HepG2 (cell line): ENCODE measurements at regions not wholly inside any gene's neighbourhood (a gene's known extent, or its start where the extent isn't known, plus 50 kb on each side); places are given as distances from the start of the nearest gene placed in this dataset.

ENCODE experiments used
- ATAC-seq: fragments of 200-7000 bp; cut with Tn5 transposase; 3 replicates; pipeline ENCODE4 v1.9.1; 2020; ENCODE audit warnings: mild to moderate bottlenecking, moderate library complexity
- BruUV-seq: library from RNA; stranded (reverse); fragments of 400-500 nt; replicated peaks from 2 replicates; lab custom pipeline; 2021; lab: Mats Ljungman, UMichigan
- CTCF ChIA-PET: fragments of 300-600 bp; formaldehyde crosslinking; extraction: SDS; loops from one replicate; lab custom pipeline; 2021; ENCODE audit warnings: low total read pairs, inconsistent platforms, low intra/inter-chr PET ratio; lab: Yijun Ruan, JAX
- POLR2A ChIA-PET: fragments of 350-600 bp; sonication (Branson Sonifier 250); formaldehyde crosslinking; loops from one replicate; lab custom pipeline; 2020; ENCODE audit warnings: antibody characterized with exemption, inconsistent platforms; lab: Yijun Ruan, JAX
- DNase-seq: peaks from one replicate; pipeline ENCODE4 v3.0.0-alpha.2; 2015; ENCODE audit warnings: low spot score
- FAIRE-seq: peaks from 3 replicates; lab custom pipeline; 2011; peaks lifted over from hg19 to GRCh38; lab: Jason Lieb, UNC
- H2AFZ ChIP-seq: one replicate; pipeline ENCODE4 v1.6.1; 2011; ENCODE audit warnings: low read length, inconsistent platforms
- H3K27ac ChIP-seq: fragments of 300-600 bp; 3 replicates; pipeline ENCODE4 v1.8.0; 2011; ENCODE audit warnings: mixed run types, mild to moderate bottlenecking, mixed read lengths, low read length, inconsistent platforms; ENCODE audit not compliant: insufficient read depth; ENCODE audit errors: extremely low read length
- H3K27me3 ChIP-seq, 2 experiments: fragments of 200-600 bp in 1 of 2; 2 replicates in 1 of 2; 3 replicates in 1 of 2; pipeline versions ENCODE4 v1.6.0 to v1.8.0; 2011; ENCODE audit warnings: low read length in 2 of 2, mild to moderate bottlenecking in 2 of 2, moderate library complexity in 2 of 2, inconsistent platforms in 1 of 2; ENCODE audit not compliant: insufficient read depth in 2 of 2, control insufficient read depth in 1 of 2
- H3K36me3 ChIP-seq, 2 experiments: fragments of 200-600 bp in 1 of 2; replicated peaks in 1 of 2; 2 replicates in 1 of 2; 3 replicates in 1 of 2; pipeline versions ENCODE4 v1.5.1 to v1.8.0; 2011; ENCODE audit warnings: low read length in 2 of 2, inconsistent platforms in 1 of 2; ENCODE audit not compliant: insufficient read depth in 2 of 2, control insufficient read depth in 1 of 2
- H3K4me1 ChIP-seq: 2 replicates; pipeline ENCODE4 v1.5.1; 2012; ENCODE audit warnings: low read length, inconsistent platforms; ENCODE audit not compliant: insufficient read depth
- H3K4me2 ChIP-seq: 2 replicates; pipeline ENCODE4 v1.6.0; 2011; ENCODE audit warnings: low read depth, low read length, inconsistent platforms
- H3K4me3 ChIP-seq, 3 experiments: fragments of 200-600 bp in 1 of 3; sonication (generic), shearing (Covaris generic) in 1 of 3; replicated peaks in 1 of 3; 2 replicates each; pipeline ENCODE4 v1.5.1; 2011 to 2016; ENCODE audit warnings: low read length in 3 of 3, inconsistent platforms in 2 of 3, low read depth in 2 of 3, mild to moderate bottlenecking in 2 of 3, control low read depth in 1 of 3, mixed read lengths in 1 of 3; ENCODE audit not compliant: insufficient read depth in 1 of 3
- H3K79me2 ChIP-seq: one replicate; pipeline ENCODE4 v1.6.1; 2011; ENCODE audit warnings: low read length, inconsistent platforms; ENCODE audit not compliant: insufficient read depth
- H3K9ac ChIP-seq: 2 replicates; pipeline ENCODE4 v1.6.0; 2011; ENCODE audit warnings: mild to moderate bottlenecking, low read depth, low read length, inconsistent platforms; ENCODE audit not compliant: insufficient read depth
- H3K9me3 ChIP-seq: 2 replicates; pipeline ENCODE4 v1.5.1; 2012; ENCODE audit warnings: mild to moderate bottlenecking, low read length
- H4K20me1 ChIP-seq: 2 replicates; pipeline ENCODE4 v1.6.0; 2011; ENCODE audit warnings: inconsistent platforms, mild to moderate bottlenecking, low read length, moderate library complexity; ENCODE audit not compliant: insufficient read depth
- CBX1 ChIP-seq: IDR thresholded peaks from one replicate; pipeline ENCODE4 v1.6.1; 2016; ENCODE audit warnings: antibody characterized with exemption, low read depth
- HIC2 ChIP-seq: sonication (generic); formaldehyde crosslinking; IDR thresholded peaks from 2 replicates; pipeline ENCODE4 v1.9.0; 2022; ENCODE audit warnings: low read depth, missing genetic modification reagents
- IRF2 ChIP-seq: IDR thresholded peaks from 2 replicates; pipeline ENCODE4 v1.6.1; 2018; ENCODE audit warnings: missing genetic modification reagents, missing compliant biosample characterization
- KDM2A ChIP-seq: sonication (generic); formaldehyde crosslinking; IDR thresholded peaks from 2 replicates; pipeline ENCODE4 v1.4.0; 2020; ENCODE audit warnings: low read depth, missing genetic modification reagents, borderline replicate concordance
- POGK ChIP-seq: sonication (generic); formaldehyde crosslinking; conservative IDR thresholded peaks from 2 replicates; pipeline ENCODE4 v1.8.0; 2022; ENCODE audit warnings: mild to moderate bottlenecking, moderate library complexity, missing genetic modification reagents
- RBM39 ChIP-seq: fragments of 200-400 bp; formaldehyde crosslinking; IDR thresholded peaks from one replicate; pipeline ENCODE4 v1.6.1; 2018; ENCODE audit warnings: antibody characterized with exemption, mild to moderate bottlenecking, low read depth, low read length; ENCODE audit not compliant: poor library complexity, severe bottlenecking
- ZBTB14 ChIP-seq: sonication (generic); formaldehyde crosslinking; IDR thresholded peaks from 2 replicates; pipeline ENCODE4 v1.4.0; 2020; ENCODE audit warnings: missing genetic modification reagents
- ZFYVE20 ChIP-seq: sonication (generic); formaldehyde crosslinking; IDR thresholded peaks from 2 replicates; pipeline ENCODE4 v1.8.0; 2023; ENCODE audit warnings: low read depth, mild to moderate bottlenecking, moderate library complexity, missing genetic modification reagents, borderline replicate concordance
- WGBS: methylation state at CpG from one replicate; pipeline ENCODE4 v1.1.6; 2017; ENCODE audit warnings: low lambda C conversion rate; 5-methylcytosine and 5-hydroxymethylcytosine counted together
- in situ Hi-C: cut with HindIII; loops from 2 replicates; pipeline ENCODE4 v1.10.0; 2017; ENCODE audit warnings: low pct_unique_long_range_greater_than_20kb; ENCODE audit not compliant: extremely low pct_ligation_motif_present
- intact Hi-C: fragments of 100-400 bp; cut with micrococcal nuclease; formaldehyde crosslinking; loops from one replicate; pipeline ENCODE4 v1.10.0; 2022; ENCODE audit not compliant: unreplicated experiment
- TF ChIP-seq, protein P1 (sequence below): sonication (generic); formaldehyde crosslinking; IDR thresholded peaks from 2 replicates; pipeline ENCODE4 v1.4.0; 2020; ENCODE audit warnings: missing genetic modification reagents, low read depth, mild to moderate bottlenecking, borderline replicate concordance
- TF ChIP-seq, protein P2 (sequence below): IDR thresholded peaks from 2 replicates; pipeline ENCODE4 v1.6.1; 2016; ENCODE audit warnings: mild to moderate bottlenecking, missing biosample characterization, missing genetic modification reagents

DNA sequence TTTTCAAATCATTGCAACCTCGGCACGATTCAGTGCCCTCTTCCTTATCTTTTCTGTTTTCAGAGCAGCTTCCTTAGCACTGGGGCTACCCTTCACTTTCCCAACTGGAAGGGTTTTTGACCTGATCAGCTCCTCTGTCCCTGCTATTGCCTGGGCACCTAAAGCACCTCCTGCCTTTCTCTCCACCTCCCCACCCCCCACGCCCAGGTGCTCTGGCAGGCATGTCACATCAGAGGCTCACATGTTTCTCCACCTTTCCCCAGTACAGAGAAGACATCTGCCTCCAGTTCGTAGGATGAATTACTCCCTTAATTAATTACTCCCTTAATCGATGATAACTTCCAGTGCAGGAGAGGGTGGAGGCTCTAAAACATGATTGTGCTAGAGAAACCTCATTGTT is 88.7 kb upstream of the LCLAT1 start:
- no peaks in the 10 kb centered on the region for H3K9me3 ChIP-seq
- 3% methylated on average over 5 of the region's 5 CpGs for WGBS
- no peak for DNase-seq
- ChIA-PET POLR2A (no interaction called here), CTCF (no interaction called here)
- in situ Hi-C loops (no loop called here), intact Hi-C loops (no loop called here)
- no peaks in the 10 kb centered on the region for H4K20me1 ChIP-seq
- no peak overlapping the region for H3K9ac ChIP-seq
- H3K27ac ChIP-seq: no peak overlapping the region
- no peak overlapping the region for H2AFZ ChIP-seq
- no peak for FAIRE-seq
- no peak for ATAC-seq
- no peaks in the 10 kb centered on the region for H3K36me3 ChIP-seq
- H3K79me2 ChIP-seq: no peaks in the 10 kb centered on the region
- no peak overlapping the region for H3K4me2 ChIP-seq
- peaks cover 2 to 30% of the 10 kb centered on the region in 2 experiments; a peak in 2 of 5 replicates for H3K27me3 ChIP-seq
- H3K4me3 ChIP-seq: no peak overlapping the region
- no peaks in the 10 kb centered on the region for H3K4me1 ChIP-seq
- no TSS peak for BruUV-seq
- TF ChIP-seq ZFYVE20 (CRISPR knock-in tag): no peak
- TF ChIP-seq ZBTB14 (CRISPR knock-in tag): no peak
- no peak for TF ChIP-seq CBX1
- TF ChIP-seq, protein P1, sequence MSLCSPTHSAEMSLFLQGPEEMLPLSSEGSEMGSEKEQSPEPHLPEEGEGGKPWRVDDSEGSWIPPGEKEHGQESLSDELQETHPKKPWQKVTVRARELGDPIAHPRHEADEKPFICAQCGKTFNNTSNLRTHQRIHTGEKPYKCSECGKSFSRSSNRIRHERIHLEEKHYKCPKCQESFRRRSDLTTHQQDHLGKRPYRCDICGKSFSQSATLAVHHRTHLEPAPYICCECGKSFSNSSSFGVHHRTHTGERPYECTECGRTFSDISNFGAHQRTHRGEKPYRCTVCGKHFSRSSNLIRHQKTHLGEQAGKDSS (CRISPR knock-in tag): no peak
- TF ChIP-seq, protein P2, sequence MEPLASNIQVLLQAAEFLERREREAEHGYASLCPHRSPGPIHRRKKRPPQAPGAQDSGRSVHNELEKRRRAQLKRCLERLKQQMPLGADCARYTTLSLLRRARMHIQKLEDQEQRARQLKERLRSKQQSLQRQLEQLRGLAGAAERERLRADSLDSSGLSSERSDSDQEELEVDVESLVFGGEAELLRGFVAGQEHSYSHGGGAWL (CRISPR knock-in tag): no peak
- TF ChIP-seq HIC2 (CRISPR knock-in tag): no peak
- no peak for TF ChIP-seq IRF2
- no peak for TF ChIP-seq POGK (CRISPR knock-in tag)
- TF ChIP-seq KDM2A (CRISPR knock-in tag): no peak
- TF ChIP-seq RBM39: no peak
